ENCODE measurements at regions not wholly inside any gene's neighbourhood (a gene's known extent, or its start where the extent isn't known, plus 50 kb on each side); places are given as distances from the start of the nearest gene placed in this dataset.

DNA sequence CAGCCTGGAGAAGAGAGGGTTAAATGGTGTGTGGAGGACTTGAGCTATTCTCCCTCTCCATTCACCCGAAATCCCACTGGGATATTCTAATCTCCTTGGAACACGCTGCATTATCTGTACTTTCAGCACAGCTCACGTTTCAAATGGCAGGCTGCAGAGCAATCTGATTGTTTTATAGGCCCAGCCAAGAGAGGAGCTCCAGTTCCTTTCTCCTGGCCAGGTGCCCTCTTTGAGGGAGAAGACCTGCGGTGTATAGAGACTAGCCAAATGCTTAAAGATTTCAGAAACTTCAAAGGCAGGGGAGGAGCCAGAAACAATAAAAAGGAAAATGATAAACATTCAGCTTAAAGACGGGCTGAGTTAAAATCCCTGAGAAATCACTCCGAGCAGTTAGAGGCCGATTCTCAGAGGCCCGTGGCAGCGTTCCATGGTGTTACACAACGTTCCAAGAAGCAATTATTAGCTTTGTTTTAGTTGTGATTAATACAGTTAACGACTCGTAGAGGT lies 564.0 kb upstream of the KLF4 start:
- Histone ChIP-seq H3F3A (ENCODE audit: insufficient read depth, low read length) (no peaks in the 10 kb centered on the region), H3K4me1 (ENCODE audit: insufficient read depth, low read length, severe bottlenecking) (no peaks in the 10 kb centered on the region), H3K79me2 (ENCODE audit: insufficient read depth, low read length) (no peaks in the 10 kb centered on the region), H3K9me3 (ENCODE audit: low read length) (no peaks in the 10 kb centered on the region), H3K9ac (ENCODE audit: low read length) (no peak overlapping the region), H3K9me2 (ENCODE audit: low read depth, low read length) (no peaks in the 10 kb centered on the region), H3K4me2 (ENCODE audit: low read length) (no peak overlapping the region), H2AFZ (ENCODE audit: low read length) (no peak overlapping the region), H4K20me1 (ENCODE audit: insufficient read depth, low read length) (no peaks in the 10 kb centered on the region), H3K4me3 (ENCODE audit: low read depth, low read length, poor library complexity, severe bottlenecking) (no peak overlapping the region), H3K36me3 (ENCODE audit: insufficient read depth, low read length) (no peaks in the 10 kb centered on the region), H3K27ac (ENCODE audit: low read depth, low read length, poor library complexity, severe bottlenecking) (no peak overlapping the region), H3K27me3 (ENCODE audit: insufficient read depth, low read length) (no peaks in the 10 kb centered on the region)
- no peak for TF ChIP-seq EZH2 (IDR thresholded peaks at IDR 0.05; ENCODE audit: borderline replicate concordance, low read length)
- TF ChIP-seq, protein P1, sequence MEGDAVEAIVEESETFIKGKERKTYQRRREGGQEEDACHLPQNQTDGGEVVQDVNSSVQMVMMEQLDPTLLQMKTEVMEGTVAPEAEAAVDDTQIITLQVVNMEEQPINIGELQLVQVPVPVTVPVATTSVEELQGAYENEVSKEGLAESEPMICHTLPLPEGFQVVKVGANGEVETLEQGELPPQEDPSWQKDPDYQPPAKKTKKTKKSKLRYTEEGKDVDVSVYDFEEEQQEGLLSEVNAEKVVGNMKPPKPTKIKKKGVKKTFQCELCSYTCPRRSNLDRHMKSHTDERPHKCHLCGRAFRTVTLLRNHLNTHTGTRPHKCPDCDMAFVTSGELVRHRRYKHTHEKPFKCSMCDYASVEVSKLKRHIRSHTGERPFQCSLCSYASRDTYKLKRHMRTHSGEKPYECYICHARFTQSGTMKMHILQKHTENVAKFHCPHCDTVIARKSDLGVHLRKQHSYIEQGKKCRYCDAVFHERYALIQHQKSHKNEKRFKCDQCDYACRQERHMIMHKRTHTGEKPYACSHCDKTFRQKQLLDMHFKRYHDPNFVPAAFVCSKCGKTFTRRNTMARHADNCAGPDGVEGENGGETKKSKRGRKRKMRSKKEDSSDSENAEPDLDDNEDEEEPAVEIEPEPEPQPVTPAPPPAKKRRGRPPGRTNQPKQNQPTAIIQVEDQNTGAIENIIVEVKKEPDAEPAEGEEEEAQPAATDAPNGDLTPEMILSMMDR (IDR thresholded peaks at IDR 0.05; ENCODE audit: low read length), result no peak

DNA sequence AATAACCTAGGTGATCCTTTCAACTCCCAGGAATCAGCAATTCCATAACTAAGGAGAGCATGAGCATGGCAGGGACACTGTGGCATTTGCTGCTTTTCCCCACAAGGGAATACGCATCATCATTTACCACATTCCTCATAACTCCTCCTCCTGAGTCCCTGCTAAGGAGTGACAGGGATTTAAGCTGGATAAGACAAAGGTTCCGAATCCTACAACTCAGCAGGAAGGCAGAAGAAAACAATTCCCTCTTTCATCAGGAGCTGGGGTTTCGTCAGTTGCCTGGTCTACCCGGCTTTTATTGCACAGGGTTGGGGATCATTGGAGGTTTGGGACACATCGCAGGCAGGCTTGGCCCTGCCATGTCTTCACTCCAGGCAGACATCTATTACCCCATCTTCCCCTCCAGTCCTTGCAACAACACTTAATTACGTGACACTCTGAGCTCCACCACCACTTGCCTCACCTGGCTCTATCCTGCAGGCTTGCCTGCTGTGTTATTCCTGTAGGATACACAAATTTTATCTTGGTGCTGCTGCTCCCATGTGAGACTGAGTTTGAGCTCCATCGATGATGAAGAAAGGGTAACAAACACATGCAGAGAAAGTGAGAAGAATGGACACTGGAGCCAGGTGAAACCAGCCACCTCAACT lies 563.0 kb upstream of the KLF4 start:
- no peak overlapping the region for H3K9ac ChIP-seq (ENCODE audit: low read length)
- no peaks in the 10 kb centered on the region for H3K4me1 ChIP-seq (ENCODE audit: insufficient read depth, low read length, severe bottlenecking)
- H3K27me3 ChIP-seq (ENCODE audit: insufficient read depth, low read length), result no peaks in the 10 kb centered on the region
- H4K20me1 ChIP-seq (ENCODE audit: insufficient read depth, low read length), result no peaks in the 10 kb centered on the region
- no peak overlapping the region for H3K27ac ChIP-seq (ENCODE audit: low read depth, low read length, poor library complexity, severe bottlenecking)
- H3K9me2 ChIP-seq (ENCODE audit: low read depth, low read length), result no peaks in the 10 kb centered on the region
- H3K9me3 ChIP-seq (ENCODE audit: low read length), result no peaks in the 10 kb centered on the region
- H3K4me2 ChIP-seq (ENCODE audit: low read length), result no peak overlapping the region
- H3K79me2 ChIP-seq (ENCODE audit: insufficient read depth, low read length), result no peaks in the 10 kb centered on the region
- TF ChIP-seq EZH2 (IDR thresholded peaks at IDR 0.05; ENCODE audit: borderline replicate concordance, low read length), result no peak
- TF ChIP-seq, protein P1 (IDR thresholded peaks at IDR 0.05; ENCODE audit: low read length), result no peak
- H2AFZ ChIP-seq (ENCODE audit: low read length), result no peak overlapping the region
- no peak overlapping the region for H3K4me3 ChIP-seq (ENCODE audit: low read depth, low read length, poor library complexity, severe bottlenecking)
- H3F3A ChIP-seq (ENCODE audit: insufficient read depth, low read length), result no peaks in the 10 kb centered on the region
- no peaks in the 10 kb centered on the region for H3K36me3 ChIP-seq (ENCODE audit: insufficient read depth, low read length)

DNA sequence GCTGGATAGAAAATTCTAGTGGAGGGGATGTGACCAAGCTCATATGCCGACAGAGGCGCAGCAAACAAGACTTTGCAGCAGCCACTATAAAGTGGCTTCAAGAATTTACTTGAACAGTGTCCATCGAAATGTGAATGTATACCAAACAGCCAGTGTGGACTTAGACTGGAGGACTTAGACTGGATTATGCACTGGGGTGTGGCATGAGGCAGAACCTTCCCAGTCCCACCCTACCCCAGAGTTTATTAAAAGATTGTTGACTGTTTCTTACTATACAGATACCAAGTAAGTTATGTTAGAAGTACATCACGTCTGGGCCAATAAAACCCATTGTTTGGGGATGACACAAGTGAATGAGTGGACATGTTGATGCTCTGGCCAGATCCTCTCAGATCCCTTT lies 561.3 kb upstream of the KLF4 start:
- Histone ChIP-seq H3F3A (ENCODE audit: insufficient read depth, low read length) (no peaks in the 10 kb centered on the region), H3K27me3 (ENCODE audit: insufficient read depth, low read length) (no peaks in the 10 kb centered on the region), H3K27ac (ENCODE audit: low read depth, low read length, poor library complexity, severe bottlenecking) (no peak overlapping the region), H4K20me1 (ENCODE audit: insufficient read depth, low read length) (no peaks in the 10 kb centered on the region), H3K36me3 (ENCODE audit: insufficient read depth, low read length) (no peaks in the 10 kb centered on the region), H3K9me3 (ENCODE audit: low read length) (no peaks in the 10 kb centered on the region), H3K9ac (ENCODE audit: low read length) (no peak overlapping the region), H2AFZ (ENCODE audit: low read length) (no peak overlapping the region), H3K79me2 (ENCODE audit: insufficient read depth, low read length) (no peaks in the 10 kb centered on the region), H3K9me2 (ENCODE audit: low read depth, low read length) (no peaks in the 10 kb centered on the region), H3K4me2 (ENCODE audit: low read length) (no peak overlapping the region), H3K4me1 (ENCODE audit: insufficient read depth, low read length, severe bottlenecking) (no peaks in the 10 kb centered on the region), H3K4me3 (ENCODE audit: low read depth, low read length, poor library complexity, severe bottlenecking) (no peak overlapping the region)
- TF ChIP-seq, protein P1 (IDR thresholded peaks at IDR 0.05; ENCODE audit: low read length), result no peak
- TF ChIP-seq EZH2 (IDR thresholded peaks at IDR 0.05; ENCODE audit: borderline replicate concordance, low read length), result no peak

Measured in OCI-LY1 (cell line).